Type B pancreatic cell (in vitro differentiated cells): ENCODE measurements at regions not wholly inside any gene's neighbourhood (a gene's known extent, or its start where the extent isn't known, plus 50 kb on each side); places are given as distances from the start of the nearest gene placed in this dataset.

ENCODE experiments used
- DNase-seq: peaks from one replicate; pipeline ENCODE4 v3.0.0; 2021; ENCODE audit warnings: mixed read lengths; ENCODE audit not compliant: unreplicated experiment; ENCODE audit errors: extremely low spot score
- H3K27ac Mint-ChIP-seq: 2 replicates; pipeline ENCODE4 v1.8.0; 2021; ENCODE audit warnings: mild to moderate bottlenecking, mixed read lengths
- H3K27me3 Mint-ChIP-seq: 2 replicates; pipeline ENCODE4 v1.8.0; 2021; ENCODE audit warnings: mixed read lengths
- H3K36me3 Mint-ChIP-seq: 2 replicates; pipeline ENCODE4 v1.8.0; 2021; ENCODE audit warnings: mixed read lengths
- H3K4me1 Mint-ChIP-seq: one replicate; pipeline ENCODE4 v1.8.0; 2021; ENCODE audit warnings: mixed read lengths; ENCODE audit not compliant: unreplicated experiment
- H3K4me3 Mint-ChIP-seq: 2 replicates; pipeline ENCODE4 v1.8.0; 2021; ENCODE audit warnings: mild to moderate bottlenecking, mixed read lengths
- H3K9me3 Mint-ChIP-seq: 2 replicates; pipeline ENCODE4 v1.8.0; 2021; ENCODE audit warnings: mixed read lengths
- CTCF ChIP-seq: fragments of 200-600 bp; sonication (generic); conservative IDR thresholded peaks from 2 replicates; pipeline ENCODE4 v1.5.0; 2021; ENCODE audit warnings: antibody characterized with exemption, mild to moderate bottlenecking

GRCh38 chr7:59079-60016 is 133.0 kb upstream of the FAM20C start:
- peak; percentile 53 for DNase-seq
- H3K27me3 Mint-ChIP-seq: peaks cover 11% of the 10 kb centered on the region
- H3K4me3 Mint-ChIP-seq: no peak overlapping the region
- H3K36me3 Mint-ChIP-seq: no peaks in the 10 kb centered on the region
- no peaks in the 10 kb centered on the region for H3K9me3 Mint-ChIP-seq
- TF ChIP-seq CTCF: no peak
- H3K4me1 Mint-ChIP-seq: no peaks in the 10 kb centered on the region
- H3K27ac Mint-ChIP-seq: no peak overlapping the region

- Mint-ChIP-seq H3K27me3 (peaks cover 11% of the 10 kb centered on the region), H3K4me1 (no peaks in the 10 kb centered on the region), H3K9me3 (no peaks in the 10 kb centered on the region), H3K36me3 (no peaks in the 10 kb centered on the region), H3K27ac (no peak overlapping the region), H3K4me3 (no peak overlapping the region)
- no peak for TF ChIP-seq CTCF
- peak; percentile 52 for DNase-seq
Measured at GRCh38 chr7:60017-60675, 132.2 kb upstream of the FAM20C start.

GRCh38 chr7:60706-61105 is 131.7 kb upstream of the FAM20C start:
- Mint-ChIP-seq H3K27ac (no peak overlapping the region), H3K27me3 (peaks cover 8% of the 10 kb centered on the region), H3K4me3 (no peak overlapping the region), H3K4me1 (no peaks in the 10 kb centered on the region), H3K9me3 (no peaks in the 10 kb centered on the region), H3K36me3 (no peaks in the 10 kb centered on the region)
- TF ChIP-seq CTCF: no peak
- peak; percentile 59 for DNase-seq

- no peak overlapping the region for H3K4me3 Mint-ChIP-seq
- peaks cover 4% of the 10 kb centered on the region for H3K27me3 Mint-ChIP-seq
- H3K27ac Mint-ChIP-seq: no peak overlapping the region
- H3K4me1 Mint-ChIP-seq: no peaks in the 10 kb centered on the region
- H3K36me3 Mint-ChIP-seq: no peaks in the 10 kb centered on the region
- no peaks in the 10 kb centered on the region for H3K9me3 Mint-ChIP-seq
- TF ChIP-seq CTCF: no peak
- peak; percentile 56 for DNase-seq
Measured at GRCh38 chr7:61111-61510, 131.3 kb upstream of the FAM20C start.

GRCh38 chr7:61576-62360 is 130.6 kb upstream of the FAM20C start:
- H3K4me1 Mint-ChIP-seq: no peaks in the 10 kb centered on the region
- H3K36me3 Mint-ChIP-seq: no peaks in the 10 kb centered on the region
- no peak overlapping the region for H3K27ac Mint-ChIP-seq
- peak; percentile 52 for DNase-seq
- peaks cover 3% of the 10 kb centered on the region for H3K27me3 Mint-ChIP-seq
- no peak overlapping the region for H3K4me3 Mint-ChIP-seq
- TF ChIP-seq CTCF: no peak
- no peaks in the 10 kb centered on the region for H3K9me3 Mint-ChIP-seq
